Aorta (tissue), 5 donors: ENCODE measurements at regions not wholly inside any gene's neighbourhood (a gene's known extent, or its start where the extent isn't known, plus 50 kb on each side); places are given as distances from the start of the nearest gene placed in this dataset.

Experiments used
- ATAC-seq: fragments of 200-7000 bp; cut with Tn5 transposase; one replicate; pipeline ENCODE4 v1.9.1; 2022; ENCODE audit warnings: moderate library complexity; ENCODE audit not compliant: low FRiP score
- DNase-seq, 2 donors: peaks; one replicate each; pipeline ENCODE4 v3.0.0-alpha.2; 2020
- H3K27ac ChIP-seq, 2 donors: one replicate each; pipeline ENCODE4 v1.5.1; 2013; ENCODE audit warnings: low read length in 2 of 2, mild to moderate bottlenecking in 2 of 2, moderate library complexity in 2 of 2, control low read depth in 1 of 2, inconsistent platforms in 1 of 2, low read depth in 1 of 2
- H3K27me3 ChIP-seq, 2 donors: one replicate each; pipeline ENCODE4 v1.6.1; 2013; ENCODE audit warnings: control low read depth in 1 of 2, low read length in 1 of 2, mild to moderate bottlenecking in 1 of 2, moderate library complexity in 1 of 2; ENCODE audit not compliant: insufficient read depth in 2 of 2, control insufficient read depth in 1 of 2
- H3K36me3 ChIP-seq, 2 donors: one replicate each; pipeline ENCODE4 v1.6.1; 2013; ENCODE audit warnings: control low read depth in 1 of 2, low read length in 1 of 2, mild to moderate bottlenecking in 1 of 2; ENCODE audit not compliant: insufficient read depth in 2 of 2, control insufficient read depth in 1 of 2
- H3K4me1 ChIP-seq, 2 donors: one replicate each; pipeline ENCODE4 v1.6.1; 2013; ENCODE audit warnings: low read length in 2 of 2, control low read depth in 1 of 2, mild to moderate bottlenecking in 1 of 2, moderate library complexity in 1 of 2; ENCODE audit not compliant: insufficient read depth in 2 of 2, control insufficient read depth in 1 of 2
- H3K4me3 ChIP-seq, 2 donors: one replicate each; pipeline ENCODE4 v1.5.1; 2013; ENCODE audit warnings: low read length in 2 of 2, control low read depth in 1 of 2, mild to moderate bottlenecking in 1 of 2
- H3K9me3 ChIP-seq: one replicate; pipeline ENCODE4 v1.6.1; 2013; ENCODE audit warnings: mild to moderate bottlenecking, low read length; ENCODE audit not compliant: control insufficient read depth
- WGBS, 2 donors: extraction: QIAGEN DNeasy Blood & Tissue Kit; methylation state at CpG; one replicate each; pipeline ENCODE4 v1.1.7; 2013; 5-methylcytosine and 5-hydroxymethylcytosine counted together
- intact Hi-C, 2 donors: fragments of 100-400 bp; cut with DNase I; formaldehyde crosslinking; loops; one replicate each; pipeline versions ENCODE4 v1.14.2 to v1.15.0; 2022
- donor health status: healthy with polysubstance abuse.
- donor health status: Bipolar disorder and iron deficiency.
- donor health status: DM: no; HTN: no; CAD: no.
- donor health status: DM: no; HTN: no; CAD: no.
- donor health status: DM: yes; HTN: yes; CAD: no.

GRCh38 chr3:17798000-17798399, 55.6 kb upstream of the TBC1D5 start:
- intact Hi-C loops, result no loop called here
- ATAC-seq, result no peak
- H3K4me1 ChIP-seq, result no peaks in the 10 kb centered on the region
- no peaks in the 10 kb centered on the region for H3K36me3 ChIP-seq
- H3K27ac ChIP-seq, result no peak overlapping the region
- no peak overlapping the region for H3K4me3 ChIP-seq
- H3K9me3 ChIP-seq, result peaks cover 2% of the 10 kb centered on the region
- no peak for DNase-seq
- no peaks in the 10 kb centered on the region for H3K27me3 ChIP-seq

DNA sequence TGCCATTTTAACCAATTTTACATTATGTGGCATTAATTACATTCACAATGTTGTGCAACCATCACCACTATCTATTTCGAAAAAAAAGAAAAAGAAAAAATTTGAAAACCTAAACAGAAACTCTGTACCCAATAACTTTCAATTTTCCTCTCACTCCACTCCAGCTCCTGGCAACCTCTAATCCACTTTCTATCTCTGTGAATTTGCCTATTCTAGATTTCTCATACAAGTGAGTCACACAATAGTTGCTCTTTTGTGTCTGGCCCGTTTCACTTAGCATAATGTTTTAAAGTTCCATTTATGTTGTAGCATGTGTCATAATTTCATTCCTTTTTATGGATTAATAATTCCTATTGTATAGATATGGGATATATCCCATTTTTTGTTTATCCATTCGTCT, 53.3 kb upstream of the TBC1D5 start:
- Histone ChIP-seq H3K4me3 (no peak overlapping the region), H3K27me3 (no peaks in the 10 kb centered on the region), H3K36me3 (no peaks in the 10 kb centered on the region), H3K9me3 (peaks cover 2% of the 10 kb centered on the region), H3K4me1 (no peaks in the 10 kb centered on the region), H3K27ac (no peak overlapping the region)
- 63% methylated on average over 3 of the region's 3 CpGs for WGBS, 2 donors
- intact Hi-C loops, result no loop called here
- ATAC-seq (no peak), DNase-seq (no peak)

- whole genome bisulfite sequencing, 2 donors, result 85 to 87% methylated on average over 1 of the region's 1 CpG
- ATAC-seq (no peak), DNase-seq (no peak)
- H3K4me3 ChIP-seq, result no peak overlapping the region
- H3K36me3 ChIP-seq, result no peaks in the 10 kb centered on the region
- no peaks in the 10 kb centered on the region for H3K27me3 ChIP-seq
- no peak overlapping the region for H3K27ac ChIP-seq
- no peaks in the 10 kb centered on the region for H3K4me1 ChIP-seq
- intact Hi-C loops, result no loop called here
- H3K9me3 ChIP-seq, result peaks cover 2% of the 10 kb centered on the region
These were observed 52.8 kb upstream of the TBC1D5 start for GRCh38 chr3:17795280-17795679.

- DNase-seq, result no peak
- intact Hi-C loops, result no loop called here
These were observed 51.2 kb upstream of the TBC1D5 start for GRCh38 chr3:17793542-17794195.

More at GRCh38 chr3:17793542-17794195, 51.2 kb upstream of the TBC1D5 start:
- Histone ChIP-seq H3K9me3 (peaks cover 2% of the 10 kb centered on the region), H3K4me3 (no peak overlapping the region), H3K27me3 (no peaks in the 10 kb centered on the region), H3K4me1 (no peaks in the 10 kb centered on the region), H3K36me3 (no peaks in the 10 kb centered on the region), H3K27ac (no peak overlapping the region)
- 82 to 86% methylated on average over 4 of the region's 4 CpGs for WGBS, 2 donors
- ATAC-seq, result no peak
